ENCODE measurements at regions not wholly inside any gene's neighbourhood (a gene's known extent, or its start where the extent isn't known, plus 50 kb on each side); places are given as distances from the start of the nearest gene placed in this dataset.
A peak's percentile ranks its signal among the peaks of the same experiment; 100 is the strongest.

DNA sequence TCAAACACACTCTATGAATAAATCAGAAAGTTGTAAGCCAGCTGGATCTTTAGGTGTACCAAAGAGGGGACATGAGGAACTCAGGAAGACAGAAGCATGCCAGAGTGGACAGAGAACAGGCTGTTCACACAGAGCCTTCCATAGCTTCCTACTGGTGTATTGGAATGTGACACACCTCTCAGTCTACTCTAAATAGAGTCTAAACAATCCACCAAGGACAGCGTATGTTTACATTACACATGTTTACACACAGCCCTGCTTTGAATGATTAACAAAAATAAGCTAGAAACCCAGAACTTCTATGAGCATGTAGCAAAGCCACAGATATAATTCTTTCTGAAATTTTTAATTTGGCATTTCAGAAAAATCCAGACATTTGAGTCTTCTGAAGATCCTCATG lies 1279.0 kb upstream of the CDH8 start:
- H3K27ac ChIP-seq (ENCODE audit: low read length) = no peak overlapping the region
- DNase-seq = no peak
- WGBS (ENCODE audit: insufficient coverage, low lambda C conversion rate) = no CpG with 5 or more reads among the region's 1 CpG

DNA sequence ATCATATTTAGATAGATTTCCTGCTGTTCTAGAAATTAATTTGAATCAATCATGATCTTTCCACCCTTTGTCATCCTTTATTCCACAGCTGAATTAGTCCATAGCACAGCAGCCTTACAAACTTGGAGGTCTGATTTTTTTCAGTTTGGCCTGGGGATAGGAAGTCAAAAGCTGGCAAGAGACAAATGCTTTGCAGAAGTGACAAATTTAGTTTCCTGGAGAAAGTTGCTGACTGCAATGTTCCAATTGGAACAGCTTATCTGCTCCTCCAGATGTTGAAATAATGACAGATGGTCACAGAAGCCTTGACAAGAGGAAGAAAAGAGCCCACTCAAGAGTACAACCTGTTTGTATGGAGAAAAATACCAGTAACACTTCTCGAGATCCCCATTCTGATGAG lies 1276.1 kb upstream of the CDH8 start:
- no CpG with 5 or more reads among the region's 1 CpG for WGBS (ENCODE audit: insufficient coverage, low lambda C conversion rate)

More for the DNA sequence above, 1279.0 kb upstream of the CDH8 start:
- H3K4me3 ChIP-seq (ENCODE audit: low read length) = no peak overlapping the region
- H3K4me1 ChIP-seq (ENCODE audit: control insufficient read depth, insufficient read depth, low read length) = no peaks in the 10 kb centered on the region
- no peaks in the 10 kb centered on the region for H3K27me3 ChIP-seq (ENCODE audit: control insufficient read depth, insufficient read depth, low read length)
- H3K36me3 ChIP-seq (ENCODE audit: control insufficient read depth, insufficient read depth, low read length) = no peaks in the 10 kb centered on the region
- H3K9me3 ChIP-seq (ENCODE audit: control insufficient read depth, low read depth, low read length) = no peaks in the 10 kb centered on the region

DNA sequence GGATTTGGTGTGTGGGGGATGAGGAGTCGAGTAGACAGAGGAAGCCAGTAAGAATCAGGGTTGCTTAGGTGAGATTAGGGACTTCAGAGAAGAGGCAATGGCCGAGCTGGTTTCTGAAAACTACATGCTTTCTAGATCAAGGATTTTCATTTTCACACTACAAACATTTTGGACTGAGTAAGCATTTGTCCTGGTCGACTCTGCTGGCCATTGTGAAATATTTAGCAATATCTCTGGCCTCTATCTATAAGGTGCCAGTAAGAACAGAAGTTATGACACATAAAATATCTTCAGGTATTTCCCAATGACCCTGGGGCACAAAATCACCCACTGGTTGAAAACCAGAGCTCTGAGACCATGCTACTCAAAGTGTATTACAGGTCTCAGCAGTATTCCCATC lies 1275.1 kb upstream of the CDH8 start:
- no peaks in the 10 kb centered on the region for H3K27me3 ChIP-seq (ENCODE audit: control insufficient read depth, insufficient read depth, low read length)
- H3K4me1 ChIP-seq (ENCODE audit: control insufficient read depth, insufficient read depth, low read length) = no peaks in the 10 kb centered on the region
- no peak overlapping the region for H3K4me3 ChIP-seq (ENCODE audit: low read length)
- no peaks in the 10 kb centered on the region for H3K36me3 ChIP-seq (ENCODE audit: control insufficient read depth, insufficient read depth, low read length)
- DNase-seq = no peak
- 67% methylated on average over 1 of the region's 3 CpGs for WGBS (ENCODE audit: insufficient coverage, low lambda C conversion rate)
- H3K27ac ChIP-seq (ENCODE audit: low read length) = no peak overlapping the region
- H3K9me3 ChIP-seq (ENCODE audit: control insufficient read depth, low read depth, low read length) = no peaks in the 10 kb centered on the region

More for the DNA sequence above, 1276.1 kb upstream of the CDH8 start:
- Histone ChIP-seq H3K27ac (ENCODE audit: low read length) (no peak overlapping the region), H3K36me3 (ENCODE audit: control insufficient read depth, insufficient read depth, low read length) (no peaks in the 10 kb centered on the region), H3K9me3 (ENCODE audit: control insufficient read depth, low read depth, low read length) (no peaks in the 10 kb centered on the region), H3K27me3 (ENCODE audit: control insufficient read depth, insufficient read depth, low read length) (no peaks in the 10 kb centered on the region), H3K4me3 (ENCODE audit: low read length) (no peak overlapping the region), H3K4me1 (ENCODE audit: control insufficient read depth, insufficient read depth, low read length) (no peaks in the 10 kb centered on the region)
- no peak for DNase-seq

DNA sequence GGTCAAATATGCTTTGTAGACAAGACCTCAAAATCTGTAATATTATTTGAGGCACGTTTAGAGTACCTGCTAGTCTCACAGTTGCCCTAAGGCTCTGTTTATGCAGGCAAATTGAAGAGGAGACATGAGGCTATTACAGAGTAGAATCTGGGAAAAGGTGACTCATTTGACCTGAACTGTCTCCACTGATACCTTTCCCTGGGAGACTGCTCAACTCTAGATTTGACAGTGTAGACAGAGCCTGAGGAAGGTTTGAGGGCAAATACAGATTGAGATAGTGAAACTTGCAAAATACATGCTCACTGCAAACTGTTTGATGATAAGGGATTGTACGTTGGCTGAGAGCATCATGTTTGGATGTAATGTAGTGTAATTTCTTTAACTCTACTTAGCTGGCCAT lies 1266.6 kb upstream of the CDH8 start:
- H3K9me3 ChIP-seq (ENCODE audit: control insufficient read depth, low read depth, low read length) = no peaks in the 10 kb centered on the region
- no peaks in the 10 kb centered on the region for H3K36me3 ChIP-seq (ENCODE audit: control insufficient read depth, insufficient read depth, low read length)
- no peaks in the 10 kb centered on the region for H3K4me1 ChIP-seq (ENCODE audit: control insufficient read depth, insufficient read depth, low read length)
- DNase-seq = no peak
- H3K27me3 ChIP-seq (ENCODE audit: control insufficient read depth, insufficient read depth, low read length) = no peaks in the 10 kb centered on the region
- H3K27ac ChIP-seq (ENCODE audit: low read length) = no peak overlapping the region
- H3K4me3 ChIP-seq (ENCODE audit: low read length) = no peak overlapping the region
- WGBS (ENCODE audit: insufficient coverage, low lambda C conversion rate) = 20% methylated on average over 1 of the region's 2 CpGs

DNA sequence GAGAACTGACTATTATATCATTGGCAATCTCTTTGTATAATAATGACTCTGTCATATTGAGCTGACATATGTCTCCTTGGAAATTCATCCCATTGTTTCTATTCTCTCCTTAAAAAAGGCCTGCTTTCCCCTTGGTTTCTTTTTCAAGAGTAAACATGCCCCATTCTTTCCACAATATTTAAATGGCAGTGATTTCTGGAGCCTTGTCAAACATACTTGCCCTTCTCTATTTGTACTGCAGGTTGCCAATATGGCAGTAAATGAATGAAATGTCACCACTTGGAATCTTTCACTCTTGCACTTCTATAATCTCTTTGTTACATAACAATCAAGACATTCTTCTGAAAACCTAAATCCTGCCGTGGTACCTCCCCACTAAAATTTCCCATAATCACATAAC lies 1265.1 kb upstream of the CDH8 start:
- Histone ChIP-seq H3K36me3 (ENCODE audit: control insufficient read depth, insufficient read depth, low read length) (no peaks in the 10 kb centered on the region), H3K4me1 (ENCODE audit: control insufficient read depth, insufficient read depth, low read length) (no peaks in the 10 kb centered on the region), H3K9me3 (ENCODE audit: control insufficient read depth, low read depth, low read length) (no peaks in the 10 kb centered on the region), H3K27ac (ENCODE audit: low read length) (no peak overlapping the region), H3K27me3 (ENCODE audit: control insufficient read depth, insufficient read depth, low read length) (no peaks in the 10 kb centered on the region), H3K4me3 (ENCODE audit: low read length) (no peak overlapping the region)
- no CpG with 5 or more reads among the region's 1 CpG for WGBS (ENCODE audit: insufficient coverage, low lambda C conversion rate)
- DNase-seq = no peak

DNA sequence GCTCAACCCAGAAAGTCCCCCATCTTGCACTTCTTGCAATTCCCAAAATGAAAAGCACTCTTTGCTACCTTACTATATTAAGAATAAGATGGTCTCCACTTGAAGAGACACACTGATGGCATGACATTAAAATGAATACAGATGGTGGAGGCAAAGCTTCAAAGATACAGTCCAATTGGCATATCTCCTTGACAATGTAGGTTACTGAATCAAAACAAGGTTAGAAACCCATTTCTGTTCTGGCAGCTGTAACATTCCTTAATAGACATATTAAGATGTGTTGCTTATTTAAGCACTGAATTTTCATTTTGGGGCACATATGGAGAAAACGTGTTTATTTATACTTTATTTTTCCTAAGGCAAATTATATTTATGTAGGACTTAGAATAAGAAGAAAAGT lies 1262.8 kb upstream of the CDH8 start:
- Histone ChIP-seq H3K27me3 (ENCODE audit: control insufficient read depth, insufficient read depth, low read length) (no peaks in the 10 kb centered on the region), H3K4me1 (ENCODE audit: control insufficient read depth, insufficient read depth, low read length) (no peaks in the 10 kb centered on the region), H3K4me3 (ENCODE audit: low read length) (no peak overlapping the region), H3K27ac (ENCODE audit: low read length) (no peak overlapping the region), H3K36me3 (ENCODE audit: control insufficient read depth, insufficient read depth, low read length) (no peaks in the 10 kb centered on the region), H3K9me3 (ENCODE audit: control insufficient read depth, low read depth, low read length) (no peaks in the 10 kb centered on the region)
- WGBS (ENCODE audit: insufficient coverage, low lambda C conversion rate) = 78% methylated on average over 1 of the region's 1 CpG
- DNase-seq = no peak

DNA sequence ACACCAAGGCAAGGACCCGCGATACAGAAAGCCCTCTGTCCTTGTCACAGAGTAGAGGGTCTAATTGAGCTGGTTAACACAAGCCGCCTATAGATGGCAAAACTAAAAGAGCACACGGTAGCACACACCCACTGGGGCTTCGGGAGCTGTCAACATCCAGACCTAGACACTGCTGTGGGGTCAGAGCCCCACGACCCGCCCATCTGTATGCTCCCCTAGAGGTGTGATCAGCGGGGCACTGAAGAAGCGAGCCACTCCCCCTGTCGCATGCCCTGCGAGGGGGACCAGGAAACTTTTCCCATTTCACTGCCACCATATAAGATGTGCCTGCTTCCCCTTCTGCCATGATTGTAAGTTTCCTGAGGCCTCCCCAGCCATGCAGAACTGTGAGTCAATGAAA lies 1255.8 kb upstream of the CDH8 start:
- 100% methylated on average over 2 of the region's 11 CpGs for WGBS (ENCODE audit: insufficient coverage, low lambda C conversion rate)
- H3K27ac ChIP-seq (ENCODE audit: low read length) = no peak overlapping the region
- no peaks in the 10 kb centered on the region for H3K9me3 ChIP-seq (ENCODE audit: control insufficient read depth, low read depth, low read length)
- H3K36me3 ChIP-seq (ENCODE audit: control insufficient read depth, insufficient read depth, low read length) = no peaks in the 10 kb centered on the region
- H3K27me3 ChIP-seq (ENCODE audit: control insufficient read depth, insufficient read depth, low read length) = no peaks in the 10 kb centered on the region
- H3K4me1 ChIP-seq (ENCODE audit: control insufficient read depth, insufficient read depth, low read length) = no peaks in the 10 kb centered on the region
- H3K4me3 ChIP-seq (ENCODE audit: low read length) = no peak overlapping the region
- DNase-seq = no peak

DNA sequence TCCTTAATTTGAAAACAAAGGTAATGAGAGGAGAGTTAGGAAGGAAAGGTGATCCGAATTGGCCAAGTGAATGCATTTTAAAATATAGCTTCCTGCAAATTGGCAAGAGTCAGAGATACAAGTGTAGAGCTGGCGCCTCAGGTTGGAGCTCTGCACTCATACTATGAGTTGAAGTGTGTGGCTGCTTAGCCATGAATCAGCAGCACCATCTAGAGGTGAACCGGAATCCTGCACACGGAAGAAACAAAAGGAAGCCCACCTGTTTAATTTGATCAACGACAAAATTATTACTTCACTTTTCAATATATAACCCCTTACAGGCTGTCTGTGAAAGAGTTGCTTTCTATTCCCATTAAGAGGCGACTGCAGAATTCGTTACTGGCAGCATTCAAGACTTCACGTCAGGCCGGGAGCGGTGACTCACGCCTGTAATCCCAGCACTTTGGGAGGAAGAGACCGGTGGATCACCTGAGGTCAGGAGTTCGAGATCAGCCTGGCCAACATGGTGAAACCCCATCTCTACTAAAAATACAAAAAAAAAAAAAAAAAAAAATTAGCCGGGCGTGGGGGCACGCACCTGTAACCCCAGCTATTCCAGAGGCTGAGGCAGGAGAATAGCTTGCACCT lies 1253.7 kb upstream of the CDH8 start:
- no peaks in the 10 kb centered on the region for H3K27me3 ChIP-seq (ENCODE audit: control insufficient read depth, insufficient read depth, low read length)
- no peak overlapping the region for H3K27ac ChIP-seq (ENCODE audit: low read length)
- DNase-seq = peak; percentile 1 to 11
- no peaks in the 10 kb centered on the region for H3K36me3 ChIP-seq (ENCODE audit: control insufficient read depth, insufficient read depth, low read length)
- 13% methylated on average over 1 of the region's 16 CpGs for WGBS (ENCODE audit: insufficient coverage, low lambda C conversion rate)
- H3K4me3 ChIP-seq (ENCODE audit: low read length) = no peak overlapping the region
- H3K9me3 ChIP-seq (ENCODE audit: control insufficient read depth, low read depth, low read length) = no peaks in the 10 kb centered on the region
- no peaks in the 10 kb centered on the region for H3K4me1 ChIP-seq (ENCODE audit: control insufficient read depth, insufficient read depth, low read length)

DNA sequence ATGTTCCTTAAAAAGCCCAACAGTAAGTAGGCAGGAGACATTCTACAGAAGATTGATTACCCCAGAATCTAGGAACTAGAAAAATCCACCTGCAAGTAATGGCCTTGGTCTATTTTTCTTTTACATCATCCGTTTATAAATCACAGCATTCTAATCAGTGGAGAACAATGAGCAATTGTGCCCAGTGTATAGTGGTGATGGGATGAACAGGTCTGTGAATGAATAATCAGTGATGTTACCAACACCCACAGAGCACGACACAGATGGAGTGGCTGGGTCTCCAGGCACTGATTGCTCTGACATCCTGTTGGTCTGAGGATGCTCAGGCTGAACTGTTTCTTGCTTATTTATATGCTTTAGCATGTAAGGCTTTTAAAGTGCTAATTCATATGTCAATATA lies 1251.2 kb upstream of the CDH8 start:
- no peak overlapping the region for H3K4me3 ChIP-seq (ENCODE audit: low read length)
- H3K36me3 ChIP-seq (ENCODE audit: control insufficient read depth, insufficient read depth, low read length) = no peaks in the 10 kb centered on the region
- no peaks in the 10 kb centered on the region for H3K27me3 ChIP-seq (ENCODE audit: control insufficient read depth, insufficient read depth, low read length)
- 20% methylated on average over 1 of the region's 2 CpGs for WGBS (ENCODE audit: insufficient coverage, low lambda C conversion rate)
- H3K4me1 ChIP-seq (ENCODE audit: control insufficient read depth, insufficient read depth, low read length) = no peaks in the 10 kb centered on the region
- no peak overlapping the region for H3K27ac ChIP-seq (ENCODE audit: low read length)
- H3K9me3 ChIP-seq (ENCODE audit: control insufficient read depth, low read depth, low read length) = no peaks in the 10 kb centered on the region
- DNase-seq = no peak

DNA sequence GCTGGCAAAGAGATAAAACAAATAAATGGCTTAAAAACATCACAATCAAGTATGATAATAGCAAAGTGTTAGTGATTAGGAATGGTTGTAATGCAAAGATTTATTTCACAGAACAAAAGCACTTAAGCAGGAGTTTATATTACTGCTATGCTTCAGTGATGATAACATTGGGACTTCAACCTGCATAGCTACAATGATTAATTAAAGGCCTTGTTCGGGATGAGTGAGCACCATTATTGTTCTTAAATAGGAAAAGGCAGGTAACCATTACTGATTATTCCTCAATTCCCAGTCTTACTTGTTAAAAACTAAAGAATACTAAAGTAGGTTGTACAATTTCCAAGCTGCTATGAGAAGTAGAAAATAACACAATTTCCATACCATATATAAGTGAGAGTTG lies 1247.5 kb upstream of the CDH8 start:
- no peak overlapping the region for H3K27ac ChIP-seq (ENCODE audit: low read length)
- H3K27me3 ChIP-seq (ENCODE audit: control insufficient read depth, insufficient read depth, low read length) = no peaks in the 10 kb centered on the region
- no CpG with 5 or more reads among the region's 1 CpG for WGBS (ENCODE audit: insufficient coverage, low lambda C conversion rate)
- DNase-seq = no peak
- H3K36me3 ChIP-seq (ENCODE audit: control insufficient read depth, insufficient read depth, low read length) = no peaks in the 10 kb centered on the region
- H3K9me3 ChIP-seq (ENCODE audit: control insufficient read depth, low read depth, low read length) = no peaks in the 10 kb centered on the region
- H3K4me3 ChIP-seq (ENCODE audit: low read length) = no peak overlapping the region
- no peaks in the 10 kb centered on the region for H3K4me1 ChIP-seq (ENCODE audit: control insufficient read depth, insufficient read depth, low read length)

DNA sequence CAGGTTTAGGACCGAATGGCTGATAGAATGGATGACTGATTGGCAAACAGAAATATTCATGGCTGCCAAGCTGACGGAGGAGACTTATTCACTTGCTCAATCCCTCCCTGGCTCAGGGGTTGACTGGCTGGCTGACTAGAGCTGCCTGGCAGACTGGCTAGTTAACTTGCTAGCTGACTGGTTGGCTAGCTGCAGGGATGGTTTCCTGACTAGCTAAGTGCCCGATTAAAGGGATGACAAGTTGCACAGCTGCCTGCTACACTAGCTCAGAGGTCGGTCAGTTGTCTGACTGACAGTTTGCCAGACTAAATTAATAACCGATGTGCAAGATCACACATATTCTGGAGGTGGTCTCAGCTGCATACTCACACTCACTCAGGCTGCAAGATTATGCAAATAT lies 1208.4 kb upstream of the CDH8 start:
- no peak overlapping the region for H3K4me3 ChIP-seq (ENCODE audit: low read length)
- no peak overlapping the region for H3K27ac ChIP-seq (ENCODE audit: low read length)
- H3K27me3 ChIP-seq (ENCODE audit: control insufficient read depth, insufficient read depth, low read length) = no peaks in the 10 kb centered on the region
- H3K9me3 ChIP-seq (ENCODE audit: control insufficient read depth, low read depth, low read length) = no peaks in the 10 kb centered on the region
- no peak for DNase-seq
- no peaks in the 10 kb centered on the region for H3K4me1 ChIP-seq (ENCODE audit: control insufficient read depth, insufficient read depth, low read length)
- no CpG with 5 or more reads among the region's 5 CpGs for WGBS (ENCODE audit: insufficient coverage, low lambda C conversion rate)
- no peaks in the 10 kb centered on the region for H3K36me3 ChIP-seq (ENCODE audit: control insufficient read depth, insufficient read depth, low read length)
